GM18508 (cell line): ENCODE measurements at regions not wholly inside any gene's neighbourhood (a gene's known extent, or its start where the extent isn't known, plus 50 kb on each side); places are given as distances from the start of the nearest gene placed in this dataset.

ENCODE experiments used
- ATAC-seq: cut with Tn5 transposase; IDR thresholded peaks from one replicate; pipeline ENCODE4 v1.9.1; 2021; ENCODE audit warnings: moderate number of reproducible peaks; ENCODE audit not compliant: insufficient read depth, unreplicated experiment

GRCh38 chr10:56973766-56974165 is 612.7 kb upstream of the ZWINT start:
- ATAC-seq, result no peak

GRCh38 chr10:56943221-56943755 is 582.2 kb upstream of the ZWINT start:
- no peak for ATAC-seq

GRCh38 chr10:56934515-56934914 is 573.5 kb upstream of the ZWINT start:
- no peak for ATAC-seq

- no peak for ATAC-seq
Measured at GRCh38 chr10:56928714-56929113, 567.7 kb upstream of the ZWINT start.

GRCh38 chr10:56927701-56928100 is 566.6 kb upstream of the ZWINT start:
- no peak for ATAC-seq

- ATAC-seq, result no peak
Measured at GRCh38 chr10:56920601-56921261, 559.7 kb upstream of the ZWINT start.

- ATAC-seq, result no peak
Measured at GRCh38 chr10:56912043-56912442, 551.0 kb upstream of the ZWINT start.

- no peak for ATAC-seq
Measured at GRCh38 chr10:56905051-56905450, 544.0 kb upstream of the ZWINT start.

- ATAC-seq, result no peak
Measured at GRCh38 chr10:56902554-56902953, 541.5 kb upstream of the ZWINT start.

GRCh38 chr10:56895306-56895705 is 534.2 kb upstream of the ZWINT start:
- no peak for ATAC-seq

GRCh38 chr10:56881218-56881617 is 520.2 kb upstream of the ZWINT start:
- no peak for ATAC-seq

- no peak for ATAC-seq
Measured at GRCh38 chr10:56880606-56881005, 519.5 kb upstream of the ZWINT start.

- ATAC-seq, result no peak
Measured at GRCh38 chr10:56874950-56875349, 513.9 kb upstream of the ZWINT start.

GRCh38 chr10:56871160-56871668 is 510.2 kb upstream of the ZWINT start:
- no peak for ATAC-seq

GRCh38 chr10:56867236-56867635 is 506.2 kb upstream of the ZWINT start:
- no peak for ATAC-seq

GRCh38 chr10:56856569-56856968 is 495.5 kb upstream of the ZWINT start:
- ATAC-seq, result no peak

GRCh38 chr10:56844978-56845529 is 484.0 kb upstream of the ZWINT start:
- no peak for ATAC-seq

GRCh38 chr10:56836659-56837058 is 475.6 kb upstream of the ZWINT start:
- no peak for ATAC-seq

GRCh38 chr10:56831681-56832080 is 470.6 kb upstream of the ZWINT start:
- ATAC-seq, result no peak

- ATAC-seq, result peak; percentile 84
Measured at GRCh38 chr10:56823849-56824248, 462.8 kb upstream of the ZWINT start.

- no peak for ATAC-seq
Measured at GRCh38 chr10:56805022-56805421, 444.0 kb upstream of the ZWINT start.

GRCh38 chr10:56785292-56785691 is 424.2 kb upstream of the ZWINT start:
- ATAC-seq, result no peak
